GM19395 (cell line): ENCODE measurements at regions not wholly inside any gene's neighbourhood (a gene's known extent, or its start where the extent isn't known, plus 50 kb on each side); places are given as distances from the start of the nearest gene placed in this dataset.
"Not testable (repeated sequence)": the region's sequence is repeated elsewhere in the genome, so short reads cannot be mapped to it uniquely, and the experiment has no call there.

ENCODE experiments used
- ATAC-seq: cut with Tn5 transposase; IDR thresholded peaks from one replicate; pipeline ENCODE4 v1.9.1; 2021; ENCODE audit warnings: mild to moderate bottlenecking, moderate library complexity; ENCODE audit not compliant: unreplicated experiment

GRCh38 chr4:13761581-13761980 is 134.1 kb upstream of the BOD1L1 start:
- ATAC-seq: not testable (repeated sequence)

- no peak for ATAC-seq
Observed at GRCh38 chr4:13762130-13762529, 134.6 kb upstream of the BOD1L1 start.

GRCh38 chr4:13763707-13764106 is 136.2 kb upstream of the BOD1L1 start:
- no peak for ATAC-seq

- no peak for ATAC-seq
Observed at GRCh38 chr4:13765539-13765938, 138.0 kb upstream of the BOD1L1 start.

- no peak for ATAC-seq
Observed at GRCh38 chr4:13766761-13767540, 139.4 kb upstream of the BOD1L1 start.

GRCh38 chr4:13777341-13777740 is 149.8 kb upstream of the BOD1L1 start:
- ATAC-seq: no peak

GRCh38 chr4:13778367-13778766 is 150.8 kb upstream of the BOD1L1 start:
- ATAC-seq: no peak

GRCh38 chr4:13782231-13782630 is 154.7 kb upstream of the BOD1L1 start:
- ATAC-seq: no peak

- ATAC-seq: peak; percentile 61
Observed at GRCh38 chr4:13783800-13784411, 156.4 kb upstream of the BOD1L1 start.

GRCh38 chr4:13793020-13793710 is 165.6 kb upstream of the BOD1L1 start:
- ATAC-seq: no peak

- no peak for ATAC-seq
Observed at GRCh38 chr4:13794819-13795565, 167.5 kb upstream of the BOD1L1 start.

GRCh38 chr4:13797061-13797460 is 169.5 kb upstream of the BOD1L1 start:
- ATAC-seq: no peak

- ATAC-seq: no peak
Observed at GRCh38 chr4:13815231-13815630, 187.7 kb upstream of the BOD1L1 start.

- ATAC-seq: no peak
Observed at GRCh38 chr4:13816472-13816871, 188.9 kb upstream of the BOD1L1 start.

GRCh38 chr4:13821522-13821921 is 194.0 kb upstream of the BOD1L1 start:
- no peak for ATAC-seq

- not testable (repeated sequence) for ATAC-seq
Observed at GRCh38 chr4:13825822-13826221, 198.3 kb upstream of the BOD1L1 start.

GRCh38 chr4:13829457-13829856 is 201.9 kb upstream of the BOD1L1 start:
- no peak for ATAC-seq

GRCh38 chr4:13830449-13830848 is 202.9 kb upstream of the BOD1L1 start:
- no peak for ATAC-seq

- ATAC-seq: no peak
Observed at GRCh38 chr4:13833171-13833804, 205.8 kb upstream of the BOD1L1 start.

GRCh38 chr4:13836946-13837912 is 209.7 kb upstream of the BOD1L1 start:
- no peak for ATAC-seq
